GM19324 (cell line): ENCODE measurements at regions not wholly inside any gene's neighbourhood (a gene's known extent, or its start where the extent isn't known, plus 50 kb on each side); places are given as distances from the start of the nearest gene placed in this dataset.

ENCODE experiments used
- ATAC-seq: cut with Tn5 transposase; IDR thresholded peaks from one replicate; pipeline ENCODE4 v1.9.1; 2021; ENCODE audit warnings: mild to moderate bottlenecking, moderate library complexity; ENCODE audit not compliant: unreplicated experiment, low FRiP score

GRCh38 chr11:15374418-15374817 lies 259.7 kb downstream of the INSC start:
- no peak for ATAC-seq

GRCh38 chr11:15378941-15379340 lies 264.2 kb downstream of the INSC start:
- ATAC-seq, result no peak

- ATAC-seq, result no peak
Measured at GRCh38 chr11:15379483-15379882, 264.8 kb downstream of the INSC start.

GRCh38 chr11:15390857-15391256 lies 276.1 kb downstream of the INSC start:
- ATAC-seq, result no peak

DNA sequence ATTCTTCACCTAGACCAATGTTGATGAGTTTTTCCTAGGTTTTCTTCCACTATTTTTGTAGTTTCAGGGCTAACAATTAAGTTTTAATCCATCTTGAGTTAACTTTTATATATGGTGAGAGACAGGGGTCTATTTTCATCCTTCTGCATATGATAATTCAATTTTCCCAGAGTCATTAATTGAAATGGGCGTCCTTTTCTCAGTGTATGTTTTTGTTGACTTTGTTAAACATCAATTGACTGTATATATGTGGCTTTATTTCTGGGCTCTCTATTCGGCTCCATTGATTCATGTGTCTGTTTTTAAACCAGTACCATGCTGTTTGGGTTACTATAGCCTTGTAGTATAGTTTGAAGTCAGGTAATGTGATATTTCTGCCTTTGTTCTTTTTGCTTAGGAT lies 282.1 kb downstream of the INSC start:
- ATAC-seq, result no peak

DNA sequence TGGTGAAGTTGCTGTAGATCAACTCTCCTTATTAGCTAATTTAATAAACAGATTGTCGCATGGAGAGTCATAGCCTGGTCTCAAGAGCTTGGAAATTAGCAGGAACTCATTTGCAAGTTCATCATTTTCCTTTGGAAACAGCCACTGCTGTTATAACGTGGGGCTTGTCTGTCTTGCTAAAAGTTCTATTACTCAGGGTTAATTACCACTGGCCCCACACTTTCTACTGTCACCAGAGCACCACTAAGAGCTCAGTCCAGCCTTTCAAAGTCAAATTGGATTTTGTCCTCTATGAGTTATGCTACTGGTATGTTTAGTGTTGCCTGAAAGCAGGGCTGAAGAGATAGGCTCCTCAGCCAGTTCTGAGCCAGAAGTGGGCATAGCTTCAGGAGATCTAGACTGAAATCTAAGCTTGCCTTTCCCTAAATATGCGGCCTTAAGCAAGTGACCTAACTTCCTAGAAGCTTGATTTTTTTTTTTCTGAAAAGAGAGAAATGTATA lies 292.2 kb downstream of the INSC start:
- no peak for ATAC-seq

- ATAC-seq, result no peak
Measured at GRCh38 chr11:15412054-15412453, 297.3 kb downstream of the INSC start.

DNA sequence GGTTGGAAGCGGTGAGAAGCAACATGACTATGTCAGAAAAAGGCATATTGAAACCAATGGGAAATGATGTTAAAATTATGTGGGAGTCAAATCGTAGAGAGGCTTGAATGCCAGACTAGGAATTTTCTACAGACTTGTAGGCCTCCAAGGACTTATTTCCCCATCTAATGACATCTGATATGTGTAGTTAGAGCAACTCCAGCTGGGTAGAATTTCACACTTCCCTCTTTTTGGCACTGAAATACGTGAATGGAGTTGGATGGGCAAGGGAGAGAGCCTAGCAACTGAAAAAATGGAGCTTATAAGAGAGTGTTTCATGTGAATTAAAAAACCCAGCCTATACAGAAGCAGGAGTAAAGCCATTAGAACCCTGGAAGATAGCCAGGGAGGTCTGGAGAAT lies 304.2 kb downstream of the INSC start:
- ATAC-seq, result no peak

- ATAC-seq, result no peak
Measured at GRCh38 chr11:15419696-15420095, 305.0 kb downstream of the INSC start.

GRCh38 chr11:15430381-15430780 lies 315.7 kb downstream of the INSC start:
- ATAC-seq, result no peak

DNA sequence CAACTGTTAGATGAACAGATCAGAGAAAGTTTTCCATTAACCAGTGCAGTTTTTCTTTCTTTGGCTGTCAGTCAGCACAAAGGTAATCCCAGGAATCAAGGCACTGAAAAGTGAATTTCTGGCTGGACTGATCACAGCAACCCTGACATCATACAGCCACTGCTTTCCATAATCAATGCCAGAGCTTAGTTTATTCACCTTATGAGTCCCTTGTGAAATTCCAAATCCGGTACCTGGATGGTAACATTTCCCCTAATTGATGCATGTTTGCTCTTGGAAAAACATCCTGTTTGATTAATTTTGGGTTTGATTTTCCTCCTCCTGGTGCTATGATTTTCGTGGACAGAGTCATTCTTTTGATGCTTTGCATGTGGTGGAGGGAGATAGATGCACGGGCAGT lies 319.8 kb downstream of the INSC start:
- no peak for ATAC-seq

- no peak for ATAC-seq
Measured at GRCh38 chr11:15446315-15446714, 331.6 kb downstream of the INSC start.

DNA sequence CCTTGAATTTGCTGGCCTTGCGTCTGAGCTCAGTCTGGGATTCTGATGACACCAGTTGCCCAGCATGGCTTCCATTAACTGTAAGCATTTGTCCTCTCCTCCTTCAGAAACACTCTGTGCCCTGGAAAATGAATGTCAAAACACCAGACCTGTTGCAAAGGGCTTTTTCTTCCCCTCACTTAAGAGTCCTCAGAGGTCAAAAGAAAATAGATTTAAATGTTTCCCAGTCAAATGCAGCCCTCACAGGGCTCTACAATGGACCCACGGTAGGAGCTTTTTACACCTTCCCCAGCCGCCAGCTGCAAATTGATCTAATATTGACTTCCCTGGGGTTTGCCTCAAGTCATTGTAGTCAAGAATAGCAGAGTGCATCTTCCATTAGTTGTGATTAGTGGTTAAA lies 332.2 kb downstream of the INSC start:
- no peak for ATAC-seq

DNA sequence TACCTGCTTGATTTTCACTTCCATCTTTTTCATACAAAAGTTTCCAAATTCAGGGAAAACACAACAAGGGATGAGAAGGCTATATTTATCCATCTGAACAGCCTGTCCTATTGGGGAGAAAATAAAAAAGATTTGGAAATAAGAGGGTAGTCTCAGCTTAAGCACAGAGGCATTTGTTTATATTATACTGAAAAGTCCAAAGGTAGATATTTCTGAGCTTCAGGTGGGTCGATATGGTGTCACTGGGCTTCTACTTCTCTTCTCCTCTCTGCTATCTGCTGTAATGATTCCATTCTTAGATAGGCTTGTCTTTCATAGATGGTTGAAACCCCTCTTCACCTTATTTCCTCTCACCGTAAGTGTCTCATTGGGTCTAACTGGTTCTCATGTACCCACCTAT lies 337.0 kb downstream of the INSC start:
- ATAC-seq, result no peak

DNA sequence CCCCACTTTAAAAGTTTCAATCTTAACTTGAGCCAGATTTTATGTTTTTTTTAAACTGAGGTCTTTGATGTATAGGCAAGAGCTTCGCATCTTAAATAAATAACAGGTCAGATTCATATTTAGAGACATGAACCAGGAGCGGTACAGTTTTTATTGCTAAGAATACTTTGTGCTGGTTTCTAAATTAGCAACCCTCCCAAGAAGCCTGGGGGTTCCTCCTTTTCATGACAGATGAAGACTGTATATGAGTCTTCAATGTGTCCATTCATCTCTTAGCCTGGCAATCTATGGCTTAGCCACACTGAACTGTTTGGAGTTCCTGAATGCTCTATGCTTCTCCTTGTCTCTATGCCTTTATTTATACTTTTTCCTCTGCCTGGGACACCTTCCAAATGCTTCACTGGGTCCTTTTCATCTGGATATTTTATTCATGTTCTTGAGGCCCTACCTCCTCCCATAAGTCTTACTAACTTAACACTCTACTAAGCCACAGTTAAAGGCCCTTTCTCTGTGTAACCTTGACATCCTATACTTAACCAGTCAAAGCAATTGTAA lies 338.6 kb downstream of the INSC start:
- no peak for ATAC-seq

GRCh38 chr11:15468466-15468865 lies 353.7 kb downstream of the INSC start:
- no peak for ATAC-seq

GRCh38 chr11:15471048-15471894 lies 356.5 kb downstream of the INSC start:
- no peak for ATAC-seq

DNA sequence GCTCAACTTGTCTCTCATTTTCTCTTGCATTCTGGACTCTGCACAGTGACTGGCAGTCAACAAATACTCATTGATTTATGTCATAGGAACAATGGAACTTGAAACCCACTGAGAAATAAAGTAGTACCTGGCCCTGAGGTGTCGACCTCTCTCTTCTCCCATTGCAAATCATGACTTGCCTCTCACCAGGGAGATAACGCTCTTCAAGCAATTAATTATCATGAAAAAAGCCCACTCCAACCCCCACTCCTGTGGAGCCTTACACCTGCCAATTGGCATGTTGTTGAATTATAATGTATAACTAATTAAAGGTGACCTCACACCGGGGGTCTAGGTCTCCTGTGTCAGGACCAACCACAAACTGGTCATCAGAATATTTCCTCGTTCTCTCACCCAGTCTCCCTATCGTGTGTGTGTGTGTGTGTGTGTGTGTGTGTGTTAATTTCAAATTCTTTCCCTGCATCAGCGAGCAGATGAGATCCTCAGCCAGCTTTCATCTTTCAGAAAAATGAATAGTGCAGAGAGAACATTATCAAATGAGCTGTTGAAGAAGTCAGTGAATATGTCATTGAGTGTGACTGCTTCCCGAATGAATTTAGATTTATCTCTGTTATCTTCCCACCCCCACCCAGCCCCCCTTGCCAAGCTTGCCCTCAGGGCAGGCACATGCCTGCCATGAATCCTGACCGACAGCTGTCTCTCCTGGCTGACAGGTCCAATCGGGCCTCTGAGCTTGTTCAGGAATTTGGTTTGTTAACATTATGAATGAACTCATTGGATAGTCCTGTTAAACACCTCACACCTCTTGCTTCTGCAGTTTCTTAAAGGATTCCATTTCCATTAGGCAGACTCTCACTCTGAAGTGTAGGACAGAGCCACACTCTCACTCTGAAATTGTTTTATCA lies 357.4 kb downstream of the INSC start:
- ATAC-seq, result no peak

GRCh38 chr11:15473954-15474837 lies 359.5 kb downstream of the INSC start:
- ATAC-seq, result peak; percentile 68

DNA sequence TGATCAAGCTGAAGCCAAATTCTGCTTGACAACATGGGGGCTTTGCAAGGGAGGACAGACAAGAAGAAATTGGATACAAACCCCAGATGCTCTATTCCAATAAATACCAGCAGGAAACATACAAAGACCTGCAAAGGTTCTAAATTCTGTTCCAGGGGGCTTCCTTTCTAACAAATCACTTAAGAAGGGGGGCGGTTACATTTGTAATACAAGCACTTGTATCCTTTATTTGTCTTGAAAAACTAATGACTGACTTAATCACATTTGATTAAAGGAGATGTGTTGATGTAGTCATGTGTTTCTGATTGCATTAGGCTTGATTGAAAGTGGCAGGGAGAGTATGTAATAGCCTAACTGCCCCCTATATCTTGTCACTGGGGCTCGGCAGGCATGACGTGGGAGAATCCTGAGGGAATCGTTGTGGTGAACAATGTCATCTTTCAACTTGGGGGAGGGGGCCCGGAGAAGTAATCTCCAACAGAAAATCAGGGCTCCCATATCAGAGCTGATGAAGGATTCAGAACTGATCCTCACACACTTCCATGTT lies 361.7 kb downstream of the INSC start:
- ATAC-seq, result no peak
